ENCODE measurements at regions not wholly inside any gene's neighbourhood (a gene's known extent, or its start where the extent isn't known, plus 50 kb on each side); places are given as distances from the start of the nearest gene placed in this dataset.
"Not testable (repeated sequence)": the region's sequence is repeated elsewhere in the genome, so short reads cannot be mapped to it uniquely, and the experiment has no call there.

- DNase-seq (ENCODE audit: extremely low read depth in 1 of 2, low read depth in 1 of 2), result not testable (repeated sequence)
Observed at GRCh38 chr4:118494437-118494836, 141.6 kb upstream of the PRSS12 start.

- DNase-seq (ENCODE audit: extremely low read depth in 1 of 2, low read depth in 1 of 2), result not testable (repeated sequence)
Observed at GRCh38 chr4:118502967-118503366, 150.2 kb upstream of the PRSS12 start.

- not testable (repeated sequence) for DNase-seq (ENCODE audit: extremely low read depth in 1 of 2, low read depth in 1 of 2)
Observed at GRCh38 chr4:118504927-118505326, 152.1 kb upstream of the PRSS12 start.

GRCh38 chr4:118505491-118505890 is 152.7 kb upstream of the PRSS12 start:
- not testable (repeated sequence) for DNase-seq (ENCODE audit: extremely low read depth in 1 of 2, low read depth in 1 of 2)

GRCh38 chr4:118512870-118513269 is 160.1 kb upstream of the PRSS12 start:
- DNase-seq (ENCODE audit: extremely low read depth in 1 of 2, low read depth in 1 of 2), result not testable (repeated sequence)

- not testable (repeated sequence) for DNase-seq (ENCODE audit: extremely low read depth in 1 of 2, low read depth in 1 of 2)
Observed at GRCh38 chr4:118514332-118514731, 161.5 kb upstream of the PRSS12 start.

GRCh38 chr4:118516107-118516506 is 163.3 kb upstream of the PRSS12 start:
- DNase-seq (ENCODE audit: extremely low read depth in 1 of 2, low read depth in 1 of 2), result not testable (repeated sequence)

GRCh38 chr4:118530107-118530506 is 155.1 kb upstream of the METTL14 start:
- DNase-seq (ENCODE audit: extremely low read depth in 1 of 2, low read depth in 1 of 2), result not testable (repeated sequence)

- not testable (repeated sequence) for DNase-seq (ENCODE audit: extremely low read depth in 1 of 2, low read depth in 1 of 2)
Observed at GRCh38 chr4:118531947-118532346, 153.2 kb upstream of the METTL14 start.

- DNase-seq (ENCODE audit: extremely low read depth in 1 of 2, low read depth in 1 of 2), result not testable (repeated sequence)
Observed at GRCh38 chr4:118535788-118536187, 149.4 kb upstream of the METTL14 start.

- DNase-seq (ENCODE audit: extremely low read depth in 1 of 2, low read depth in 1 of 2), result not testable (repeated sequence)
Observed at GRCh38 chr4:118539412-118540077, 145.6 kb upstream of the METTL14 start.

GRCh38 chr4:118556576-118556975 is 128.6 kb upstream of the METTL14 start:
- DNase-seq (ENCODE audit: extremely low read depth in 1 of 2, low read depth in 1 of 2), result not testable (repeated sequence)

- no peak for DNase-seq (ENCODE audit: extremely low read depth in 1 of 2, low read depth in 1 of 2)
Observed at GRCh38 chr4:118557298-118557851, 127.8 kb upstream of the METTL14 start.

GRCh38 chr4:118558188-118558587 is 127.0 kb upstream of the METTL14 start:
- not testable (repeated sequence) for DNase-seq (ENCODE audit: extremely low read depth in 1 of 2, low read depth in 1 of 2)

GRCh38 chr4:118561559-118561958 is 123.6 kb upstream of the METTL14 start:
- DNase-seq (ENCODE audit: extremely low read depth in 1 of 2, low read depth in 1 of 2), result not testable (repeated sequence)

GRCh38 chr4:118566003-118566513 is 119.1 kb upstream of the METTL14 start:
- not testable (repeated sequence) for DNase-seq (ENCODE audit: extremely low read depth in 1 of 2, low read depth in 1 of 2)

GRCh38 chr4:118572991-118573390 is 112.2 kb upstream of the METTL14 start:
- not testable (repeated sequence) for DNase-seq (ENCODE audit: extremely low read depth in 1 of 2, low read depth in 1 of 2)

- DNase-seq (ENCODE audit: extremely low read depth in 1 of 2, low read depth in 1 of 2), result not testable (repeated sequence)
Observed at GRCh38 chr4:118574251-118574913, 110.8 kb upstream of the METTL14 start.

GRCh38 chr4:118575057-118575456 is 110.1 kb upstream of the METTL14 start:
- not testable (repeated sequence) for DNase-seq (ENCODE audit: extremely low read depth in 1 of 2, low read depth in 1 of 2)

GRCh38 chr4:118575726-118576125 is 109.5 kb upstream of the METTL14 start:
- DNase-seq (ENCODE audit: extremely low read depth in 1 of 2, low read depth in 1 of 2), result not testable (repeated sequence)

- DNase-seq (ENCODE audit: extremely low read depth in 1 of 2, low read depth in 1 of 2), result not testable (repeated sequence)
Observed at GRCh38 chr4:118576709-118577219, 108.4 kb upstream of the METTL14 start.
